Common myeloid progenitor, CD34-positive (primary cell): ENCODE measurements at regions not wholly inside any gene's neighbourhood (a gene's known extent, or its start where the extent isn't known, plus 50 kb on each side); places are given as distances from the start of the nearest gene placed in this dataset.

ENCODE experiments used
- CTCF ChIA-PET: fragments of 350-600 bp; sonication (Branson Sonifier 250); formaldehyde crosslinking; loops from one replicate; lab custom pipeline; 2021; ENCODE audit warnings: antibody characterized with exemption; lab: Charles Lee
- POLR2A ChIA-PET: fragments of 350-600 bp; sonication (Branson Sonifier 250); formaldehyde crosslinking; loops from one replicate; lab custom pipeline; 2021; ENCODE audit warnings: antibody characterized with exemption; lab: Charles Lee
- DNase-seq, 3 donors: peaks; one replicate each; pipeline versions ENCODE4 v3.0.0 to v3.0.0-alpha.2; 2013
- H3K27ac ChIP-seq, 2 experiments: 1 replicate in 1 of 2; 2 replicates in 1 of 2; pipeline ENCODE4 v1.7.0; 2013; ENCODE audit warnings: inconsistent platforms in 2 of 2, low read length in 2 of 2, mild to moderate bottlenecking in 2 of 2, low read depth in 1 of 2, moderate library complexity in 1 of 2; ENCODE audit not compliant: severe bottlenecking in 2 of 2, insufficient read depth in 1 of 2, poor library complexity in 1 of 2
- H3K27me3 ChIP-seq, 5 experiments: replicated peaks in 2 of 5; 1 replicate in 3 of 5; 2 replicates in 2 of 5; pipeline versions ENCODE4 v1.6.1 to v1.7.0; 2013; ENCODE audit warnings: low read length in 4 of 5, mild to moderate bottlenecking in 2 of 5, moderate library complexity in 2 of 5, inconsistent platforms in 1 of 5; ENCODE audit not compliant: insufficient read depth in 5 of 5, control insufficient read depth in 4 of 5
- H3K36me3 ChIP-seq, 4 experiments: 1 replicate in 2 of 4; 2 replicates in 2 of 4; pipeline versions ENCODE4 v1.6.1 to v1.7.0; 2013; ENCODE audit warnings: low read length in 3 of 4, control low read depth in 1 of 4, mild to moderate bottlenecking in 1 of 4; ENCODE audit not compliant: control insufficient read depth in 4 of 4, insufficient read depth in 4 of 4
- H3K4me1 ChIP-seq, 4 experiments: 1 replicate in 3 of 4; 2 replicates in 1 of 4; pipeline versions ENCODE4 v1.6.1 to v1.7.1; 2013; ENCODE audit warnings: low read length in 3 of 4, mild to moderate bottlenecking in 3 of 4, control low read depth in 1 of 4, inconsistent platforms in 1 of 4, moderate library complexity in 1 of 4; ENCODE audit not compliant: control insufficient read depth in 4 of 4, insufficient read depth in 4 of 4; ENCODE audit errors: control extremely low read depth in 1 of 4
- H3K4me3 ChIP-seq, 7 experiments: 1 replicate in 4 of 7; 2 replicates in 3 of 7; pipeline versions ENCODE4 v1.5.1 to v1.7.0; 2013; ENCODE audit warnings: mild to moderate bottlenecking in 7 of 7, low read length in 6 of 7, moderate library complexity in 6 of 7, inconsistent platforms in 2 of 7, low read depth in 2 of 7, control low read depth in 1 of 7; ENCODE audit not compliant: insufficient read depth in 4 of 7, control insufficient read depth in 1 of 7; ENCODE audit errors: extremely low read depth in 1 of 7
- H3K9me3 ChIP-seq, 5 experiments: 1 replicate in 4 of 5; 2 replicates in 1 of 5; pipeline versions ENCODE4 v1.6.1 to v1.7.1; 2013; ENCODE audit warnings: low read length in 4 of 5, mild to moderate bottlenecking in 2 of 5, inconsistent platforms in 1 of 5, low read depth in 1 of 5, moderate library complexity in 1 of 5; ENCODE audit not compliant: control insufficient read depth in 4 of 5, insufficient read depth in 2 of 5; ENCODE audit errors: control extremely low read depth in 1 of 5
- WGBS: methylation state at CpG from one replicate; pipeline ENCODE4 v1.1.5; 2013; ENCODE audit not compliant: insufficient coverage; 5-methylcytosine and 5-hydroxymethylcytosine counted together

GRCh38 chr10:78349911-78350663 lies 316.4 kb downstream of the RPS24 start:
- WGBS = no CpG with 5 or more reads among the region's 2 CpGs
- Histone ChIP-seq H3K36me3 (no peaks in the 10 kb centered on the region), H3K4me1 (peaks cover 0 to 2% (median 0%) of the 10 kb centered on the region in 4 experiments), H3K27ac (no peak overlapping the region), H3K9me3 (no peaks in the 10 kb centered on the region), H3K4me3 (no peak overlapping the region), H3K27me3 (peaks cover 0 to 2% (median 0%) of the 10 kb centered on the region in 5 experiments)
- ChIA-PET POLR2A (no interaction called here), CTCF (interaction anchor here (1.0 to 1.6 kb wide), 2 partner anchors 10 to 12 kb away, joined by 3 to 4 read pairs; no protein-coding TSS in a partner anchor)
- DNase-seq = no peak

GRCh38 chr10:78351283-78351682 lies 317.6 kb downstream of the RPS24 start:
- DNase-seq = no peak
- ChIA-PET CTCF (no interaction called here), POLR2A (no interaction called here)
- peaks cover 0 to 2% (median 0%) of the 10 kb centered on the region in 4 experiments for H3K4me1 ChIP-seq
- peaks cover 0 to 2% (median 0%) of the 10 kb centered on the region in 5 experiments for H3K27me3 ChIP-seq
- no peaks in the 10 kb centered on the region for H3K36me3 ChIP-seq
- no peak overlapping the region for H3K27ac ChIP-seq
- H3K4me3 ChIP-seq = no peak overlapping the region
- no peaks in the 10 kb centered on the region for H3K9me3 ChIP-seq
- WGBS = 100% methylated on average over 6 of the region's 6 CpGs

- H3K4me1 ChIP-seq = peaks cover 0 to 2% (median 0%) of the 10 kb centered on the region in 4 experiments
- H3K27me3 ChIP-seq = peaks cover 0 to 2% (median 0%) of the 10 kb centered on the region in 5 experiments
- H3K9me3 ChIP-seq = no peaks in the 10 kb centered on the region
- no peak overlapping the region for H3K4me3 ChIP-seq
- WGBS = 100% methylated on average over 1 of the region's 3 CpGs
- POLR2A ChIA-PET = no interaction called here
- no peak for DNase-seq
- no peak overlapping the region for H3K27ac ChIP-seq
- H3K36me3 ChIP-seq = no peaks in the 10 kb centered on the region
- CTCF ChIA-PET = no interaction called here
These were observed 318.1 kb downstream of the RPS24 start for GRCh38 chr10:78351809-78352208.

- ChIA-PET CTCF (interaction anchor here (0.9 kb wide), 1 partner anchor 10 kb away, joined by 3 read pairs; no protein-coding TSS in a partner anchor), POLR2A (no interaction called here)
- H3K36me3 ChIP-seq = no peaks in the 10 kb centered on the region
- no peak overlapping the region for H3K27ac ChIP-seq
- H3K4me3 ChIP-seq = no peak overlapping the region
- DNase-seq = no peak
- H3K4me1 ChIP-seq = peaks cover 0 to 2% (median 0%) of the 10 kb centered on the region in 4 experiments
- H3K27me3 ChIP-seq = peaks cover 0 to 2% (median 0%) of the 10 kb centered on the region in 5 experiments
- H3K9me3 ChIP-seq = no peaks in the 10 kb centered on the region
- WGBS = 97% methylated on average over 3 of the region's 3 CpGs
These were observed 320.0 kb downstream of the RPS24 start for GRCh38 chr10:78353636-78354035.

GRCh38 chr10:78354101-78354500 lies 320.4 kb downstream of the RPS24 start:
- POLR2A ChIA-PET = no interaction called here
- WGBS = 95% methylated on average over 5 of the region's 7 CpGs
- H3K27me3 ChIP-seq = peaks cover 0 to 2% (median 0%) of the 10 kb centered on the region in 5 experiments
- no peak overlapping the region for H3K27ac ChIP-seq
- DNase-seq = no peak
- H3K4me3 ChIP-seq = no peak overlapping the region
- CTCF ChIA-PET = no interaction called here
- H3K4me1 ChIP-seq = peaks cover 0 to 2% (median 0%) of the 10 kb centered on the region in 4 experiments
- H3K36me3 ChIP-seq = no peaks in the 10 kb centered on the region
- no peaks in the 10 kb centered on the region for H3K9me3 ChIP-seq

GRCh38 chr10:78356291-78356900 lies 322.7 kb downstream of the RPS24 start:
- H3K9me3 ChIP-seq = no peaks in the 10 kb centered on the region
- ChIA-PET POLR2A (no interaction called here), CTCF (no interaction called here)
- no peaks in the 10 kb centered on the region for H3K27me3 ChIP-seq
- H3K27ac ChIP-seq = no peak overlapping the region
- DNase-seq = no peak
- no peak overlapping the region for H3K4me3 ChIP-seq
- H3K4me1 ChIP-seq = peaks cover 0 to 10% (median 5%) of the 10 kb centered on the region in 4 experiments
- WGBS = 96% methylated on average over 5 of the region's 10 CpGs
- H3K36me3 ChIP-seq = no peaks in the 10 kb centered on the region
